ENCODE measurements at regions not wholly inside any gene's neighbourhood (a gene's known extent, or its start where the extent isn't known, plus 50 kb on each side); places are given as distances from the start of the nearest gene placed in this dataset.

DNA sequence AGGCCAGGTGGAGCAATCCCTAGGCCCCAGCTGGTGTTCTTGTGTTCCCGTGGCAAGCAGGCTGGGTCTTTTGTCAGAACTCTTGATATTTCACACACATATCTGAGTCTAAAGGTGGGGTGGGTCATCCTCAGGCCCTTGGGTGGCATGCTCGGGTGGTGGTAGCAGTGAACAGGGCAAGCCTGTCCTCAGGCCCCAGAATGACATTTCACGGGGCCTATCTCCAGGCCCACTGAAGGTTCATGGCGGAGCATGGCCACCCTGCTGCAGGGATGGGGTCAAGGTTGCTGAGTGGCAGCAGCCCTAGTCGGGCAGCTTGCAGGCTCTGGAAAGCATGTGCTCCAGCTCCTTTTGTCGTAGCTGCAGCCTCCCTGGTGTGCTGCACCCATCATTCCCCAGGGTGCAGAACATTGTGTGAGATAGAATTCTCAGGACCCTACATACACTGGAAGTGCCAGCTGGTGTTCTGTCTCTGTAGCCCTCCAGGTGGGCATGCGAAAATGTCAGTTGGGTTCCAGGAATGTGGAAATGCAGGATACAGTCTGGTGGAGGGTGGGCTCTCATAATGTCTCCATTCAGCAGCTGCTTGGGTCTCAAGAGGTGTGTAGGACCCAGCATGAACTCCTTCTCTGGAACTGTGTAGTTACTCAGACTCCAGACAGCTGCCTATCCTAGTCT lies 1571.8 kb downstream of the STIM2 start:
- no peaks in the 10 kb centered on the region for H3K4me1 ChIP-seq (ENCODE audit: low read depth)
- no peak overlapping the region for H3K4me3 ChIP-seq
- no peak for DNase-seq
- H3K9me3 ChIP-seq, result no peaks in the 10 kb centered on the region
- TF ChIP-seq, protein P1, sequence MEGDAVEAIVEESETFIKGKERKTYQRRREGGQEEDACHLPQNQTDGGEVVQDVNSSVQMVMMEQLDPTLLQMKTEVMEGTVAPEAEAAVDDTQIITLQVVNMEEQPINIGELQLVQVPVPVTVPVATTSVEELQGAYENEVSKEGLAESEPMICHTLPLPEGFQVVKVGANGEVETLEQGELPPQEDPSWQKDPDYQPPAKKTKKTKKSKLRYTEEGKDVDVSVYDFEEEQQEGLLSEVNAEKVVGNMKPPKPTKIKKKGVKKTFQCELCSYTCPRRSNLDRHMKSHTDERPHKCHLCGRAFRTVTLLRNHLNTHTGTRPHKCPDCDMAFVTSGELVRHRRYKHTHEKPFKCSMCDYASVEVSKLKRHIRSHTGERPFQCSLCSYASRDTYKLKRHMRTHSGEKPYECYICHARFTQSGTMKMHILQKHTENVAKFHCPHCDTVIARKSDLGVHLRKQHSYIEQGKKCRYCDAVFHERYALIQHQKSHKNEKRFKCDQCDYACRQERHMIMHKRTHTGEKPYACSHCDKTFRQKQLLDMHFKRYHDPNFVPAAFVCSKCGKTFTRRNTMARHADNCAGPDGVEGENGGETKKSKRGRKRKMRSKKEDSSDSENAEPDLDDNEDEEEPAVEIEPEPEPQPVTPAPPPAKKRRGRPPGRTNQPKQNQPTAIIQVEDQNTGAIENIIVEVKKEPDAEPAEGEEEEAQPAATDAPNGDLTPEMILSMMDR (IDR thresholded peaks at IDR 0.05), result no peak
- H3K36me3 ChIP-seq (ENCODE audit: low read depth), result no peaks in the 10 kb centered on the region
- intact Hi-C loops (cut with DNase I, micrococcal nuclease), result no loop called here
- ATAC-seq, result no peak

DNA sequence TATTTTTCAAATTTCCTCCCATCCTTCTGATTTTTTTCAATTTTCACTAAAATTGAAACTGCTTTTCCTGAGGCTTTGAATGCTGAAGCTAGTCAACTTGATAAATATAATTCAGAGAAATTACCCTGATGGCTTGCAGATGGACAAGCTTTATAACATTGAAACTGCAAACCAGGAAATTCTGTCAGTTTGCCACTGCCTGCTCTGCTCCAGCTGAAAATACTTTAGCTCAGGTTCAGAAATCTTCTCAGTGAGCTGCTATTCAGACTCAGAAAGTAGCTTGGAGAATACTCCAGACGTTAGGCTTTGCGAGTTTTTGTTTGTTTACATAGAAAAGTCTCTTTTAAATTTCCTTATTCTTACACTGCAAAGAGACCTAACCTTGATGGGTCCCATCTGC lies 1574.7 kb downstream of the STIM2 start:
- H3K4me1 ChIP-seq (ENCODE audit: low read depth), result no peaks in the 10 kb centered on the region
- no peak overlapping the region for H3K4me3 ChIP-seq
- DNase-seq, result no peak
- H3K36me3 ChIP-seq (ENCODE audit: low read depth), result no peaks in the 10 kb centered on the region
- ATAC-seq, result no peak
- intact Hi-C loops (cut with DNase I, micrococcal nuclease), result no loop called here
- TF ChIP-seq, protein P1 (IDR thresholded peaks at IDR 0.05), result no peak
- H3K9me3 ChIP-seq, result no peaks in the 10 kb centered on the region

DNA sequence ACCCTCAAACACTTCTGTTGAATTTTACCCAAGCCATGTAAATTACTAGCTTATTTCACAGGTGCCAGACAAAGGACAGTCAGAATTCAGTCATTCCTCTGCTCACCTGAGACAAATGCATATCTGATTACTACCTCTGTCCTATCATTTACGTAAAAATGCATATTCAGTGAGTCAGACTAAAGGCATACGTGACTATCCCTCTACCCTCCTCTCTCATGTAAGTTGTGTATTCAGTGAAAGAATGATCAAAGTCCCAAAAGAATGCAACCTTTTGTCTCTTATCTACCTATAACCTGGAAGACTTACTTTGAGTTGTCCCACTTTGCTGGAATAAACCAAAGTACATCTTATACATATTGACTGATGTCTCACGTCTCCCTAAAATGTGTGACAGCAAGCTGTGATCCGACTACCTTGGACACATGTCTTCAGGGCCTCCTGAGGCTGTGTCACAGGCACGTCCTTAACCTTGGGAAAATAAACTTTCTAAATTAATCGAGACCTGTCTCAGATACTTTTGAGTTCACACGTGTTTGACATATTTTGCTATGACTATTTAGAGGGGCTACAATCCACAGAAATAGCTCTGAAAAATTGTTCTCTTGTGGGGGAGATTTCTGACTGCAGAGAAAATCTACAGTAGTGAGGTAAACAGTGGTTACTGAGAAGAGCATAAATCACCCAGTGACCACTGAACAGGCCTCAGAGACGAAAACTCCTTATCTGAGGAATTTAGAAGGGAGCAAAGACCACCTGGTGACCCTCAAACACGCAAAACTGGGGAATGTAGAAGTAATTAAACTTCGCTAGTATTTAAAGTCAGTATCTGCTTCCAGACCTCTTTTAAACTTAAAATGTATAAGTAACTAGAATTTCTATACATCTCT lies 1575.8 kb downstream of the STIM2 start:
- DNase-seq, result no peak
- no peak for ATAC-seq
- intact Hi-C loops (cut with DNase I, micrococcal nuclease), result no loop called here
- Histone ChIP-seq H3K4me3 (no peak overlapping the region), H3K4me1 (ENCODE audit: low read depth) (no peaks in the 10 kb centered on the region), H3K9me3 (no peaks in the 10 kb centered on the region), H3K36me3 (ENCODE audit: low read depth) (no peaks in the 10 kb centered on the region)
- TF ChIP-seq, protein P1 (IDR thresholded peaks at IDR 0.05), result no peak

DNA sequence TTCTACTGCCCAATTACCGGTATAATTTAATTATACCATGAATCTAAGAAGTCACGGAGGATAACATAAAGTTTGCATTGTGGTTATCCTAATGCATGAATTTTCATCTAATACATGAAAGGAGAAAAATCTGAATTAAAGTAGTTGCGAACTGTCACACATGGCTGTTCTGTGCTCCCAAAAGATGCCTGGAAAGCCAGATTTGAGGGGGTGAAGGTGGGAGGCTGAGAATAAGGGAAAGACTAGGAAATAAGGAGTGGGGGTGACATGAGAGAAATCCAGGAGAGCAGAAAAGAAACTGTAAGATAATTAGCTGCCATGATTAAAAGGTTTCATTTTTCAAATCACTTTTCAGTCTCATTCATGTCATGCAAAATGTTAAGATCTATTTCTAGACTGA lies 1582.7 kb downstream of the STIM2 start:
- TF ChIP-seq, protein P1 (IDR thresholded peaks at IDR 0.05), result no peak
- H3K4me1 ChIP-seq (ENCODE audit: low read depth), result no peaks in the 10 kb centered on the region
- H3K9me3 ChIP-seq, result no peaks in the 10 kb centered on the region
- H3K4me3 ChIP-seq, result no peak overlapping the region
- intact Hi-C loops (cut with DNase I, micrococcal nuclease), result no loop called here
- no peaks in the 10 kb centered on the region for H3K36me3 ChIP-seq (ENCODE audit: low read depth)
- no peak for DNase-seq
- ATAC-seq, result no peak

DNA sequence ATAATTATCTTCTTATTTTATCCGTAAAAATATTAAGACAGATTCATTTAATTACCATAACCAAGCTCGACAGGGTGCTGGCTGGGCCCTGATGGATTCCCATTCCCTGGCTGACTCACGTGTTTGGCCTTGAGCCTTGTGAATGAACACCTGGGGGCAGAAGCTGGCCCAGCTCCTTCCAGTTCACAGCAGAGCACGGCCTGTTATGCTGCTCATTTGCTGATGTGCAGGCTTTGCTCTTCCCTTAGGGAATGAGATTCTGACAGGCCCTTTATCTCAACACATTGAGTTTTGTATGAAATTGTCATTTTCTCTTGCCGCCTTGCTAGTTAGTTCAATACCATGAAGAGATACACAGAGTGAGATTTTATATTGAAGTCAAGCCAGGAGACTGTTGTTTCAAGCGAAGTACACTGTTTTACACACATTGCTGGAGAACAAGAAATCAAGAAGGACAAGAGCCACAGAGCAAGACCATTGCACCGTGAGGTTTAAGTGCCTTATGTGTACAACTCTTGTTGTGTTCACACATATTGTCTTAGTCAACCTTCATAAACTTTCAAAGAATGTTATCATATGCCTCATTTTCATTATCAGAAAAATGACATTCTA lies 1583.3 kb downstream of the STIM2 start:
- intact Hi-C loops (cut with DNase I, micrococcal nuclease), result no loop called here
- Histone ChIP-seq H3K4me3 (no peak overlapping the region), H3K9me3 (no peaks in the 10 kb centered on the region), H3K36me3 (ENCODE audit: low read depth) (no peaks in the 10 kb centered on the region), H3K4me1 (ENCODE audit: low read depth) (no peaks in the 10 kb centered on the region)
- ATAC-seq, result no peak
- DNase-seq, result no peak
- TF ChIP-seq, protein P1 (IDR thresholded peaks at IDR 0.05), result no peak

Data from mucosa of descending colon (tissue), 3 donors.